ENCODE measurements at regions not wholly inside any gene's neighbourhood (a gene's known extent, or its start where the extent isn't known, plus 50 kb on each side); places are given as distances from the start of the nearest gene placed in this dataset.

GRCh38 chr9:88303721-88304451, 84.4 kb upstream of the SPIN1 start:
- H3K9me2 ChIP-seq (replicated peaks; ENCODE audit: low read depth, low read length): no peaks in the 10 kb centered on the region
- no peaks in the 10 kb centered on the region for H3F3A ChIP-seq (ENCODE audit: low read depth)
- no peaks in the 10 kb centered on the region for H3K36me3 ChIP-seq (ENCODE audit: insufficient read depth, low read length)
- no peaks in the 10 kb centered on the region for H4K20me1 ChIP-seq (ENCODE audit: insufficient read depth, low read length, poor library complexity, severe bottlenecking)
- no peak overlapping the region for H2AFZ ChIP-seq (ENCODE audit: low read length)
- peaks cover 7% of the 10 kb centered on the region for H3K4me1 ChIP-seq (ENCODE audit: insufficient read depth, low read length, poor library complexity, severe bottlenecking)
- no peak overlapping the region for H3K4me3 ChIP-seq (ENCODE audit: low read length, poor library complexity, severe bottlenecking)
- no peak overlapping the region for H3K9ac ChIP-seq (ENCODE audit: low read depth, low read length, poor library complexity, severe bottlenecking)
- no peaks in the 10 kb centered on the region for H3K79me2 ChIP-seq (ENCODE audit: insufficient read depth, low read length)
- no peaks in the 10 kb centered on the region for H3K27me3 ChIP-seq (ENCODE audit: insufficient read depth, low read length, poor library complexity, severe bottlenecking)
- no peak for TF ChIP-seq EZH2phosphoT487 (IDR thresholded peaks at IDR 0.05; ENCODE audit: borderline replicate concordance)
- TF ChIP-seq CTCF (conservative IDR thresholded peaks at IDR 0.05; ENCODE audit: low read length): no peak
- H3K4me2 ChIP-seq (ENCODE audit: low read depth, low read length, poor library complexity, severe bottlenecking): no peak overlapping the region
- no peaks in the 10 kb centered on the region for H3K9me3 ChIP-seq (ENCODE audit: insufficient read depth, low read depth, low read length)

GRCh38 chr9:88302579-88303324, 85.5 kb upstream of the SPIN1 start:
- H3K27me3 ChIP-seq (ENCODE audit: insufficient read depth, low read length, poor library complexity, severe bottlenecking): no peaks in the 10 kb centered on the region
- H2AFZ ChIP-seq (ENCODE audit: low read length): no peak overlapping the region
- no peaks in the 10 kb centered on the region for H3K36me3 ChIP-seq (ENCODE audit: insufficient read depth, low read length)
- no peaks in the 10 kb centered on the region for H3K9me3 ChIP-seq (ENCODE audit: insufficient read depth, low read depth, low read length)
- H3K79me2 ChIP-seq (ENCODE audit: insufficient read depth, low read length): no peaks in the 10 kb centered on the region
- peaks cover 7% of the 10 kb centered on the region for H3K4me1 ChIP-seq (ENCODE audit: insufficient read depth, low read length, poor library complexity, severe bottlenecking)
- no peaks in the 10 kb centered on the region for H4K20me1 ChIP-seq (ENCODE audit: insufficient read depth, low read length, poor library complexity, severe bottlenecking)
- no peak overlapping the region for H3K9ac ChIP-seq (ENCODE audit: low read depth, low read length, poor library complexity, severe bottlenecking)
- H3K9me2 ChIP-seq (replicated peaks; ENCODE audit: low read depth, low read length): no peaks in the 10 kb centered on the region
- no peaks in the 10 kb centered on the region for H3F3A ChIP-seq (ENCODE audit: low read depth)
- no peak overlapping the region for H3K4me2 ChIP-seq (ENCODE audit: low read depth, low read length, poor library complexity, severe bottlenecking)
- TF ChIP-seq CTCF (conservative IDR thresholded peaks at IDR 0.05; ENCODE audit: low read length): no peak
- no peak for TF ChIP-seq EZH2phosphoT487 (IDR thresholded peaks at IDR 0.05; ENCODE audit: borderline replicate concordance)
- H3K4me3 ChIP-seq (ENCODE audit: low read length, poor library complexity, severe bottlenecking): no peak overlapping the region

- Histone ChIP-seq H3K4me2 (ENCODE audit: low read depth, low read length, poor library complexity, severe bottlenecking) (no peak overlapping the region), H2AFZ (ENCODE audit: low read length) (no peak overlapping the region), H3F3A (ENCODE audit: low read depth) (no peaks in the 10 kb centered on the region), H3K9ac (ENCODE audit: low read depth, low read length, poor library complexity, severe bottlenecking) (no peak overlapping the region), H3K36me3 (ENCODE audit: insufficient read depth, low read length) (no peaks in the 10 kb centered on the region), H3K9me2 (replicated peaks; ENCODE audit: low read depth, low read length) (no peaks in the 10 kb centered on the region), H4K20me1 (ENCODE audit: insufficient read depth, low read length, poor library complexity, severe bottlenecking) (no peaks in the 10 kb centered on the region), H3K9me3 (ENCODE audit: insufficient read depth, low read depth, low read length) (no peaks in the 10 kb centered on the region), H3K79me2 (ENCODE audit: insufficient read depth, low read length) (no peaks in the 10 kb centered on the region), H3K27me3 (ENCODE audit: insufficient read depth, low read length, poor library complexity, severe bottlenecking) (no peaks in the 10 kb centered on the region), H3K4me3 (ENCODE audit: low read length, poor library complexity, severe bottlenecking) (no peak overlapping the region), H3K4me1 (ENCODE audit: insufficient read depth, low read length, poor library complexity, severe bottlenecking) (peaks cover 7% of the 10 kb centered on the region)
- TF ChIP-seq CTCF (conservative IDR thresholded peaks at IDR 0.05; ENCODE audit: low read length) (no peak), EZH2phosphoT487 (IDR thresholded peaks at IDR 0.05; ENCODE audit: borderline replicate concordance) (no peak)
Observed at GRCh38 chr9:88300556-88300955, 87.7 kb upstream of the SPIN1 start.

Data from Loucy (cell line).